ENCODE measurements at regions not wholly inside any gene's neighbourhood (a gene's known extent, or its start where the extent isn't known, plus 50 kb on each side); places are given as distances from the start of the nearest gene placed in this dataset.

DNA sequence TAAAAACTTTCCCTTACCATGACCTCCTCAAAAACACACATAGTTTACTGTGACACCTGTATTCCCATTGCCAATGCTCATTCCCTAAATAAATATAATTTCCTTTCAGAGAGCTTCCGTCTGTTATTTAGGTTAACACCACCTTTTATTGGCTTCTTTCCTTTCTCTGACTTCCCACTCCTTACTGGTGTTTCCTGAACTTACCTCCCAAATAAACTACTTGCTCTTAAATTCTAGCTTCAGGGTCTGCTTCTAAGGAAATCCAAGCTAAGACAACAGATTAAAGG is 67.4 kb upstream of the ZNF746 start:
- Histone ChIP-seq H3K27me3 (replicated peaks; ENCODE audit: insufficient read depth, low read length) (no peaks in the 10 kb centered on the region), H3K4me2 (ENCODE audit: low read depth, low read length) (no peak overlapping the region), H3K9me2 (replicated peaks; ENCODE audit: insufficient read depth, low read length) (no peaks in the 10 kb centered on the region), H3K9ac (ENCODE audit: low read length) (no peak overlapping the region), H3F3A (ENCODE audit: insufficient read depth, low read length) (no peaks in the 10 kb centered on the region), H4K20me1 (ENCODE audit: insufficient read depth, low read length) (no peaks in the 10 kb centered on the region), H3K79me2 (ENCODE audit: low read length) (peaks cover 20% of the 10 kb centered on the region; the same call in 1 of the 2 replicates), H3K9me3 (replicated peaks; ENCODE audit: insufficient read depth, low read length) (no peaks in the 10 kb centered on the region), H3K4me1 (ENCODE audit: low read length) (no peaks in the 10 kb centered on the region), H3K4me3 (ENCODE audit: low read length) (no peak overlapping the region), H3K27ac (ENCODE audit: low read length) (no peak overlapping the region), H3K36me3 (replicated peaks; ENCODE audit: insufficient read depth, low read length) (no peaks in the 10 kb centered on the region; the same call in 1 of the 2 replicates), H2AFZ (ENCODE audit: low read length) (no peak overlapping the region)
- TF ChIP-seq EZH2phosphoT487 (IDR thresholded peaks at IDR 0.05; ENCODE audit: low read length) (no peak), EZH2 (optimal IDR thresholded peaks at IDR 0.05; ENCODE audit: low read depth, low read length) (no peak)
- TF ChIP-seq, protein P1, sequence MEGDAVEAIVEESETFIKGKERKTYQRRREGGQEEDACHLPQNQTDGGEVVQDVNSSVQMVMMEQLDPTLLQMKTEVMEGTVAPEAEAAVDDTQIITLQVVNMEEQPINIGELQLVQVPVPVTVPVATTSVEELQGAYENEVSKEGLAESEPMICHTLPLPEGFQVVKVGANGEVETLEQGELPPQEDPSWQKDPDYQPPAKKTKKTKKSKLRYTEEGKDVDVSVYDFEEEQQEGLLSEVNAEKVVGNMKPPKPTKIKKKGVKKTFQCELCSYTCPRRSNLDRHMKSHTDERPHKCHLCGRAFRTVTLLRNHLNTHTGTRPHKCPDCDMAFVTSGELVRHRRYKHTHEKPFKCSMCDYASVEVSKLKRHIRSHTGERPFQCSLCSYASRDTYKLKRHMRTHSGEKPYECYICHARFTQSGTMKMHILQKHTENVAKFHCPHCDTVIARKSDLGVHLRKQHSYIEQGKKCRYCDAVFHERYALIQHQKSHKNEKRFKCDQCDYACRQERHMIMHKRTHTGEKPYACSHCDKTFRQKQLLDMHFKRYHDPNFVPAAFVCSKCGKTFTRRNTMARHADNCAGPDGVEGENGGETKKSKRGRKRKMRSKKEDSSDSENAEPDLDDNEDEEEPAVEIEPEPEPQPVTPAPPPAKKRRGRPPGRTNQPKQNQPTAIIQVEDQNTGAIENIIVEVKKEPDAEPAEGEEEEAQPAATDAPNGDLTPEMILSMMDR (IDR thresholded peaks at IDR 0.05; ENCODE audit: low read length) = no peak
- no peak for DNase-seq

DNA sequence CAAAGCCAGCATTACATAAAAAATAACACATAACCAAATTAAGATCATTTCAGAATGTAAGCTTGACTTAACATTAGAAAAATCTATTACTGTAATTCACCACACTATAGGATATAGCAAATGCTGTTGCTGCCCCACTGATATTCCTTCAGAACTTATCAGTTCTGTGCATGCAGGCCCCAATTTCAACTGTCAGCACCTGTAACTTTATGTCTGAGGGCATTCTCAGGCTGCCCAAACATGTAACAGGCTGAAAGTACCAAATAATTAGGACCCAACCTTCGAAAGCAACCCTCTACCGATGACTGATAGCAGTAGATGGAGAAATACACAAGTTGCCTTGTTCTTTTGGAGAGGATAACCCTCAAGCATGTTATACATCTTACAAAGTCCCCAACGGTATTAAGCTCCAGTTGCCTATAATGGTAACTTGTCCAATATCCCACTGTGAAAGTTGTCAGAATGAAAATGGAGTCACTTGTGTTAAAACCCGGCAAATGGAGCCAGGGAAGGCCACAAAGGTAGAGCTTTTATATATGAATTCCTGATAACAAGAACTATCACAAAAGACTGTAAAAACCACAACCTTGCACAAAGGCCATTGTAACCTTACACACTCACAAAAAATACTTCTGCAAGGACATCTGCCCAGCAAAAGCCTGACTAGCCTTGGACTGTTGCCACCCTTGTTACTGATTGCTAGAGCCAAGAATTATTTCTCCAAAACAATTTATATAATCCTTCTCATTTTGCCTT is 66.9 kb upstream of the ZNF746 start:
- H3K27me3 ChIP-seq (replicated peaks; ENCODE audit: insufficient read depth, low read length) = no peaks in the 10 kb centered on the region
- H3K79me2 ChIP-seq (ENCODE audit: low read length) = peaks cover 19% of the 10 kb centered on the region; the same call in 1 of the 2 replicates
- no peaks in the 10 kb centered on the region for H3F3A ChIP-seq (ENCODE audit: insufficient read depth, low read length)
- H3K36me3 ChIP-seq (replicated peaks; ENCODE audit: insufficient read depth, low read length) = no peaks in the 10 kb centered on the region; the same call in 1 of the 2 replicates
- H3K4me1 ChIP-seq (ENCODE audit: low read length) = no peaks in the 10 kb centered on the region
- no peak overlapping the region for H2AFZ ChIP-seq (ENCODE audit: low read length)
- no peak for DNase-seq
- no peak overlapping the region for H3K4me3 ChIP-seq (ENCODE audit: low read length)
- no peak overlapping the region for H3K27ac ChIP-seq (ENCODE audit: low read length)
- H3K9ac ChIP-seq (ENCODE audit: low read length) = no peak overlapping the region
- no peaks in the 10 kb centered on the region for H3K9me3 ChIP-seq (replicated peaks; ENCODE audit: insufficient read depth, low read length)
- no peak overlapping the region for H3K4me2 ChIP-seq (ENCODE audit: low read depth, low read length)
- no peaks in the 10 kb centered on the region for H4K20me1 ChIP-seq (ENCODE audit: insufficient read depth, low read length)
- TF ChIP-seq EZH2phosphoT487 (IDR thresholded peaks at IDR 0.05; ENCODE audit: low read length) = no peak
- no peak for TF ChIP-seq EZH2 (optimal IDR thresholded peaks at IDR 0.05; ENCODE audit: low read depth, low read length)
- TF ChIP-seq, protein P1 (IDR thresholded peaks at IDR 0.05; ENCODE audit: low read length) = no peak
- no peaks in the 10 kb centered on the region for H3K9me2 ChIP-seq (replicated peaks; ENCODE audit: insufficient read depth, low read length)

DNA sequence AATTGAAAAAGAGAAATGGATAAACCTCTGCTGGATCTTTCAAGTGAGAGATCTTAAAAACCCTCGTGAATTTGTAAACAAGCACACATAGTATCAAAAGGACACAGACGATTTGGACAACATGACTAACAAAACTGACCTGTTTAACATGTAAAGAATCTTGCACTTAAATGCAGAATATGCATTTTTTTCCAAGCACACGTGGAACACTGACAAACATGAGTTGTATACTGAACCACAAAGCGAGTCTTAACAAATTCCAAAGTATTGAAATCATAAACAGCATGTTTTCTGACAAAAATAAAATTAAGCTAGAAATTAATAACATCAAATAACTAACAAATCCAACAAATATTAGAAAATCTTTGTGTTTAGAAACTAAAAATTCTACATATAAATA is 65.0 kb upstream of the ZNF746 start:
- Histone ChIP-seq H3F3A (ENCODE audit: insufficient read depth, low read length) (no peaks in the 10 kb centered on the region), H3K9me3 (replicated peaks; ENCODE audit: insufficient read depth, low read length) (no peaks in the 10 kb centered on the region), H3K4me3 (ENCODE audit: low read length) (no peak overlapping the region), H3K27ac (ENCODE audit: low read length) (no peak overlapping the region), H3K4me1 (ENCODE audit: low read length) (no peaks in the 10 kb centered on the region), H3K9me2 (replicated peaks; ENCODE audit: insufficient read depth, low read length) (no peaks in the 10 kb centered on the region), H2AFZ (ENCODE audit: low read length) (no peak overlapping the region), H3K4me2 (ENCODE audit: low read depth, low read length) (no peak overlapping the region), H3K27me3 (replicated peaks; ENCODE audit: insufficient read depth, low read length) (no peaks in the 10 kb centered on the region), H4K20me1 (ENCODE audit: insufficient read depth, low read length) (no peaks in the 10 kb centered on the region), H3K9ac (ENCODE audit: low read length) (no peak overlapping the region), H3K79me2 (ENCODE audit: low read length) (peaks cover 19% of the 10 kb centered on the region; the same call in 1 of the 2 replicates), H3K36me3 (replicated peaks; ENCODE audit: insufficient read depth, low read length) (no peaks in the 10 kb centered on the region; the same call in 1 of the 2 replicates)
- DNase-seq = no peak
- TF ChIP-seq EZH2phosphoT487 (IDR thresholded peaks at IDR 0.05; ENCODE audit: low read length) = no peak
- TF ChIP-seq, protein P1 (IDR thresholded peaks at IDR 0.05; ENCODE audit: low read length) = no peak
- TF ChIP-seq EZH2 (optimal IDR thresholded peaks at IDR 0.05; ENCODE audit: low read depth, low read length) = no peak
